ENCODE measurements at regions not wholly inside any gene's neighbourhood (a gene's known extent, or its start where the extent isn't known, plus 50 kb on each side); places are given as distances from the start of the nearest gene placed in this dataset.

DNA sequence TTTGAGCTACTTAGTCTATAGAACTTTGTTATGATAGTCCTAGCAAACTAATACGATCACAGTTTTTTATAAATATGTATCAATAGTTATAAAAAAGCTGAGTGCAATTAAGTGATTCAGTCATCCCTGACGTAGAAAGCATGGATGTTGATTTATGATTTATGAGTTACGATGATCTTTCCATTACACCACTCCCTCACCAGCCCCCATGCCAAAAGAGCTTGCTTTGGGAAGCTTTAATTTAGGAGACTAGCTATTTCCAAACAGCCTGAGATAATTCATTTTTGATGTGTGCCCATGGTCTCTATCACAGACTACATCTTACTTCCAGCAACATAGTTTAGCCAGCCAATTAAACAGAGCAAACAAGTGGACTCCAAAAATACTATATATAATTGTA lies 256.8 kb downstream of the GABRG2 start:
- TF ChIP-seq, protein P1, sequence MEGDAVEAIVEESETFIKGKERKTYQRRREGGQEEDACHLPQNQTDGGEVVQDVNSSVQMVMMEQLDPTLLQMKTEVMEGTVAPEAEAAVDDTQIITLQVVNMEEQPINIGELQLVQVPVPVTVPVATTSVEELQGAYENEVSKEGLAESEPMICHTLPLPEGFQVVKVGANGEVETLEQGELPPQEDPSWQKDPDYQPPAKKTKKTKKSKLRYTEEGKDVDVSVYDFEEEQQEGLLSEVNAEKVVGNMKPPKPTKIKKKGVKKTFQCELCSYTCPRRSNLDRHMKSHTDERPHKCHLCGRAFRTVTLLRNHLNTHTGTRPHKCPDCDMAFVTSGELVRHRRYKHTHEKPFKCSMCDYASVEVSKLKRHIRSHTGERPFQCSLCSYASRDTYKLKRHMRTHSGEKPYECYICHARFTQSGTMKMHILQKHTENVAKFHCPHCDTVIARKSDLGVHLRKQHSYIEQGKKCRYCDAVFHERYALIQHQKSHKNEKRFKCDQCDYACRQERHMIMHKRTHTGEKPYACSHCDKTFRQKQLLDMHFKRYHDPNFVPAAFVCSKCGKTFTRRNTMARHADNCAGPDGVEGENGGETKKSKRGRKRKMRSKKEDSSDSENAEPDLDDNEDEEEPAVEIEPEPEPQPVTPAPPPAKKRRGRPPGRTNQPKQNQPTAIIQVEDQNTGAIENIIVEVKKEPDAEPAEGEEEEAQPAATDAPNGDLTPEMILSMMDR (IDR thresholded peaks at IDR 0.05), result no peak
- TF ChIP-seq POLR2A (IDR thresholded peaks at IDR 0.05) (no peak), POLR2AphosphoS5 (IDR thresholded peaks at IDR 0.05) (no peak), EP300 (IDR thresholded peaks at IDR 0.05) (no peak)
